OCI-LY3 (cell line): ENCODE measurements at regions not wholly inside any gene's neighbourhood (a gene's known extent, or its start where the extent isn't known, plus 50 kb on each side); places are given as distances from the start of the nearest gene placed in this dataset.

ENCODE experiments used
- CTCF ChIP-seq: fragments of 200-600, 300-600 bp; sonication (generic); IDR thresholded peaks from 2 replicates; pipeline ENCODE4 v1.5.1; 2014; ENCODE audit warnings: antibody characterized with exemption, low read length, low read depth
- EZH2phosphoT487 ChIP-seq: fragments of 200-600 bp; shearing (Covaris generic); IDR thresholded peaks from 2 replicates; pipeline ENCODE4 v1.6.1; 2018; ENCODE audit warnings: antibody characterized with exemption, mixed run types, low read depth

- TF ChIP-seq CTCF = no peak
- no peak for TF ChIP-seq EZH2phosphoT487
Observed at GRCh38 chrX:771536-771935, 140.9 kb downstream of the SHOX start.
